Stimulated activated CD4-positive, alpha-beta T cell treated with anti-CD3 and anti-CD28 coated beads, TNF-alpha, amount 100 ng/mL, for 4 hours (primary cell): ENCODE measurements at regions not wholly inside any gene's neighbourhood (a gene's known extent, or its start where the extent isn't known, plus 50 kb on each side); places are given as distances from the start of the nearest gene placed in this dataset.

ENCODE experiments used
- DNase-seq, 3 experiments: peaks; one replicate each; pipeline ENCODE4 v3.0.0-alpha.2; 2020; ENCODE audit warnings: low read depth in 3 of 3

GRCh38 chr3:102113421-102114041, 264.2 kb downstream of the NFKBIZ start:
- no peak for DNase-seq

- DNase-seq, result peak in 1 of 3 experiments; percentile 13
Measured at GRCh38 chr3:102114264-102114979, 265.1 kb downstream of the NFKBIZ start.

- no peak for DNase-seq
Measured at GRCh38 chr3:102122527-102122926, 273.2 kb downstream of the NFKBIZ start.

GRCh38 chr3:102123590-102124190, 274.4 kb downstream of the NFKBIZ start:
- no peak for DNase-seq

GRCh38 chr3:102124282-102124681, 275.0 kb downstream of the NFKBIZ start:
- no peak for DNase-seq

GRCh38 chr3:102124704-102125103, 275.4 kb downstream of the NFKBIZ start:
- DNase-seq, result no peak

GRCh38 chr3:102125197-102125993, 276.1 kb downstream of the NFKBIZ start:
- DNase-seq, result no peak

GRCh38 chr3:102125994-102126368, 276.7 kb downstream of the NFKBIZ start:
- DNase-seq, result no peak

- no peak for DNase-seq
Measured at GRCh38 chr3:102129760-102130608, 280.7 kb downstream of the NFKBIZ start.

GRCh38 chr3:102132370-102132769, 283.1 kb downstream of the NFKBIZ start:
- no peak for DNase-seq

GRCh38 chr3:102133376-102133775, 284.1 kb downstream of the NFKBIZ start:
- DNase-seq, result no peak

- DNase-seq, result no peak
Measured at GRCh38 chr3:102135316-102135715, 286.0 kb downstream of the NFKBIZ start.

GRCh38 chr3:102136183-102136582, 286.9 kb downstream of the NFKBIZ start:
- no peak for DNase-seq

- no peak for DNase-seq
Measured at GRCh38 chr3:102140116-102140515, 290.8 kb downstream of the NFKBIZ start.

GRCh38 chr3:102141096-102141927, 292.0 kb downstream of the NFKBIZ start:
- DNase-seq, result no peak

GRCh38 chr3:102141928-102142239, 292.6 kb downstream of the NFKBIZ start:
- no peak for DNase-seq

GRCh38 chr3:102142379-102143060, 292.3 kb upstream of the ZPLD1 start:
- DNase-seq, result no peak

GRCh38 chr3:102143536-102143935, 291.3 kb upstream of the ZPLD1 start:
- DNase-seq, result no peak

- no peak for DNase-seq
Measured at GRCh38 chr3:102144063-102144462, 290.8 kb upstream of the ZPLD1 start.
